Activated CD4-positive, alpha-beta T cell treated with anti-CD3 and anti-CD28 coated beads for 36 hours (primary cell): ENCODE measurements at regions not wholly inside any gene's neighbourhood (a gene's known extent, or its start where the extent isn't known, plus 50 kb on each side); places are given as distances from the start of the nearest gene placed in this dataset.
"Not testable (repeated sequence)": the region's sequence is repeated elsewhere in the genome, so short reads cannot be mapped to it uniquely, and the experiment has no call there.

Experiments
- ATAC-seq: fragments of 200-7000 bp; cut with Tn5 transposase; one replicate; pipeline ENCODE4 v1.10.0; 2021; ENCODE audit warnings: mild to moderate bottlenecking, moderate library complexity
- CTCF ChIA-PET: fragments of 350-600 bp; sonication (Branson Sonifier 250); formaldehyde crosslinking; loops from one replicate; lab custom pipeline; 2021; ENCODE audit warnings: antibody characterized with exemption; lab: Charles Lee
- POLR2A ChIA-PET: fragments of 350-600 bp; sonication (Branson Sonifier 250); formaldehyde crosslinking; loops from one replicate; lab custom pipeline; 2021; ENCODE audit warnings: antibody characterized with exemption, inconsistent platforms; lab: Charles Lee
- DNase-seq: peaks from one replicate; pipeline ENCODE4 v3.0.0-alpha.2; 2020
- H3K27ac Mint-ChIP-seq: one replicate; pipeline ENCODE4 v1.8.0; 2021; ENCODE audit warnings: mixed read lengths
- H3K27me3 Mint-ChIP-seq: one replicate; pipeline ENCODE4 v1.8.0; 2021; ENCODE audit warnings: mixed read lengths
- H3K36me3 Mint-ChIP-seq: one replicate; pipeline ENCODE4 v1.8.0; 2021; ENCODE audit warnings: low read depth, mixed read lengths
- H3K4me1 Mint-ChIP-seq: one replicate; pipeline ENCODE4 v1.8.0; 2021; ENCODE audit warnings: mixed read lengths
- H3K4me3 Mint-ChIP-seq: one replicate; pipeline ENCODE4 v1.8.0; 2021; ENCODE audit warnings: mild to moderate bottlenecking, moderate library complexity, mixed read lengths
- H3K9me3 Mint-ChIP-seq: one replicate; pipeline ENCODE4 v1.8.0; 2021; ENCODE audit warnings: low read depth, mixed read lengths
- intact Hi-C, 2 experiments: fragments of 100-400 bp; cut with DNase I in 1 of 2; cut with micrococcal nuclease in 1 of 2; formaldehyde crosslinking; loops; one replicate each; pipeline versions ENCODE4 v1.14.2 to v1.15.1; 2022 to 2024; cut with DNase I, micrococcal nuclease

DNA sequence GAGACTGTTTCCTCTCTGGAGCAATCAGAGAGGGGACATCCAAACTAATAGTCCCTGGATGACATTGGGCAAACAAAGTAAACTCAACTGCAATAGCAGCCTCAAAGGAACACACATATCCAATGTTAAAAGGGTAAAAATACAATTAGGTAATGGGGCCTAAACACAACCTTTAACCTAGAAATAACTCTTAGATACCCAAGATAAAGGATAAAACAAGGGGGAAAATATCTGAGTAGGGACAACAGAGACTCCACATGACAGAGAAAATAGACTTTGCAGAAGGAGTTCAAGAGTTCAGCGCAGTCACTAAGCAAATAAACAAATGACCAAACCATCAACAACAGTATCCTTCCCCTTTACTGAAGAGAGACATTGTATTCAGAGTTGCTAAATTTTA lies 149.3 kb downstream of the FBXO4 start:
- CTCF ChIA-PET, result no interaction called here
- no peak for ATAC-seq
- Mint-ChIP-seq H3K4me1 (no peaks in the 10 kb centered on the region), H3K27ac (no peak overlapping the region), H3K27me3 (peaks cover 7% of the 10 kb centered on the region), H3K36me3 (no peaks in the 10 kb centered on the region), H3K9me3 (no peaks in the 10 kb centered on the region), H3K4me3 (no peak overlapping the region)
- no peak for DNase-seq
- intact Hi-C loops, result no loop called here
- POLR2A ChIA-PET, result no interaction called here

DNA sequence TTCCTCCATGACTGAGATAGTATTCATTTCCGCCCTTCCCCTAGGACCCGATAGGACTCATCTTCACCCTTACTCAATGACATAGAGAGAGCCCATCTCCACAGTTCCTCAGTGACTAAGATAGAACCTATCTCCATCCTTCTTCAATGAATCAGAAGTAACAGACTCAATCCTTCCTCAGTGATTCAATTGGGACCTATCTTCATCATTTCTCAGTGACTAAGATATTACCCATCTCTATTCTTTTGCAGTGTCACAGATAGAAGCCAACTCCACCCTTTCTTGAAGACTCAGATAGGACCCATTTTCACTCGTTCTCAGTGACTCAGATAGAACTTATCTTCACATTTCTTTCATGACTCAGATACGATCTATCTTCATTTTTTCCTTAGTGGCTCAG lies 164.6 kb downstream of the FBXO4 start:
- Mint-ChIP-seq H3K27me3 (peaks cover 3% of the 10 kb centered on the region), H3K9me3 (peaks cover 4% of the 10 kb centered on the region), H3K4me1 (peaks cover 4% of the 10 kb centered on the region), H3K36me3 (no peaks in the 10 kb centered on the region), H3K27ac (no peak overlapping the region), H3K4me3 (no peak overlapping the region)
- ATAC-seq, result peak; percentile 91
- no peak for DNase-seq
- ChIA-PET CTCF (interaction anchor here (0.6 kb wide), 1 partner anchor 138 kb away, joined by 4 read pairs; no protein-coding TSS in a partner anchor), POLR2A (no interaction called here)
- intact Hi-C loops, result no loop called here

DNA sequence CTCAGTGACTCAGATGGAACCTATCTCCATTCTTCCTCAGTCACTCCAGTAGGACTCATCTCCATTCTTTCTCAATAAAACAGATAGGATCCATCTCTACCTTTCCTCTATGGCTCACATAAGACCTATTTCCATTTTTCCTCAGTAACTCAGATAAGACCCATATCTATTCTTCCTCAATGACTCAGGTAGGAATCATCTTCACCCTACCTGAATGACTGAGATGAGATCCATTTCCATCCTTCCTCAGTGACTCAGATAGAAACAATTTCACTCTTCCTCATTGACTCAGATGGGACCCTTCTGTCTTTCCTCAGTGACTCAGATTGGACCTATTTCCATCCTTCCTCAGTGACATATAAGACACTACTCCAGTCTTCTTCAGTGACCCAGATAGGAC lies 165.1 kb downstream of the FBXO4 start:
- no peak for ATAC-seq
- intact Hi-C loops, result no loop called here

DNA sequence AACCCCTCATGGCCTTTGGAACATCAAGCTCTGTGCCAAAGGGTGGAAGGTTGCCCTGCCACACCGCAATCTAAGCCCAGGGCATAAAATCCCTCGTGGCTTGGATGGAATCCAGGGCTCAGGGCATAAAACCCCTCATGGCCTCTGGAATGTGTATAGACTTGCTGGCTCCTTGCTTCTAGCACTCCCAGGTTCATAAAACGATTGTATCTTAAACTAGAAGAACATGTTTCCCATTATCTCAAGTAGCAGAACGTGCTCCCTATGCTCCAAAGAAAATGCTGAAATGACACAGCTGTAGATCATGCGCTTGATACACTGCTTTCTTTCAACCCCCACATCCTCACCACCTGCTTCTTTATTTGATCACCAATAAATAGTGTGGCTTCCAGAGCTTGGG lies 174.8 kb downstream of the FBXO4 start:
- DNase-seq, H3K4me1 Mint-ChIP-seq, POLR2A ChIA-PET, H3K27ac Mint-ChIP-seq, H3K36me3 Mint-ChIP-seq, ATAC-seq, intact Hi-C loops, H3K27me3 Mint-ChIP-seq, H3K9me3 Mint-ChIP-seq, H3K4me3 Mint-ChIP-seq, CTCF ChIA-PET: not testable (repeated sequence)

More for the DNA sequence above, 165.1 kb downstream of the FBXO4 start:
- Mint-ChIP-seq H3K27me3 (peaks cover 3% of the 10 kb centered on the region), H3K4me1 (peaks cover 4% of the 10 kb centered on the region), H3K27ac (no peak overlapping the region), H3K9me3 (peaks cover 4% of the 10 kb centered on the region), H3K4me3 (no peak overlapping the region), H3K36me3 (no peaks in the 10 kb centered on the region)
- DNase-seq, result no peak
- CTCF ChIA-PET, result no interaction called here
- POLR2A ChIA-PET, result no interaction called here

DNA sequence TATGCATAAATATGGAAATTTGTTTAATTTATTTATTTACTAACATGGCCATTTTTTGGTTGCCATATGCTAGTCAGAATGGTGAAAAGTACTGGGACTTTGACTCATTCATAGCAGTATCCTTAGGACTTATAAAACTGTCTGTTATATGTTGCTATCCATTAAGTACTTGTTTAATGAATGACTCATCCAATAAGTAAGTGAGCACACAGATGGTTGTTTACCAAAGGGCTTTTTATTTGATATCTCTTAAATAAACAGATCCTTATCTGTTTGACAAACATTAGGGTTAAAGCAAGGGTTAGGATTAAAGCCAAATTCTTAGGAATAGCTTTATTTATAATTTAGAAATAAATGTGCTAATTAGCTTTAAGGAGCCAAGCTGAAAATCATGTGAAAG lies 183.4 kb downstream of the FBXO4 start:
- no peaks in the 10 kb centered on the region for H3K4me1 Mint-ChIP-seq
- POLR2A ChIA-PET, result no interaction called here
- ATAC-seq, result no peak
- intact Hi-C loops, result no loop called here
- no peak overlapping the region for H3K27ac Mint-ChIP-seq
- CTCF ChIA-PET, result no interaction called here
- H3K4me3 Mint-ChIP-seq, result no peak overlapping the region
- DNase-seq, result no peak
- H3K27me3 Mint-ChIP-seq, result peaks cover 6% of the 10 kb centered on the region
- H3K9me3 Mint-ChIP-seq, result peaks cover 2% of the 10 kb centered on the region
- H3K36me3 Mint-ChIP-seq, result no peaks in the 10 kb centered on the region

DNA sequence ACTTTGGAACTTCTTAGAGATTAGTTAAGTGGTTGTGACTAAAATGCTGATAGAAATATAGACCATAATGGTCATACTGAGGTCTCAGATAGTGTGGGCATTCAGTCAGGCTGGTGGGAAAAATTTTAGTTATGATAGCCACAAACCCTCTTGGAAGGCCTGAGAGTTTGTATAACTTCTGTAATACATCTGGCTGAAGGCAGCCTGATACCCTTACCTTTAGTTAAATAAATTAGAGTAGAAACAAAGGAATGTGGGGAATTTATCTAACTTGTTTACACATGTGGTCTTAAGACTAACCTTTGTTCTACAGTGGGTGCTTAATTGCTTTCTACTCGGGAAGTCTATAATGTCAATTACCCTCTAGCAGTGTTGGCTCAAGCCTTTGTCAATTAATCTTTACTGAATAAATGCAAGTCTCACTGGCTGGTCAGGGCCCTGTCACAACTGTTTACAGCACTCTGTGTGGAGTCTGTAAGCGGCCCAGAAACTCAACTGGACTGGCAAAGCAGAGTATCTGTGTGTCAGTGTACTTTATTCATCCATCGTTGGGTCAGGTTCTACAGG lies 184.0 kb downstream of the FBXO4 start:
- H3K36me3 Mint-ChIP-seq, result no peaks in the 10 kb centered on the region
- H3K27ac Mint-ChIP-seq, result no peak overlapping the region
- H3K9me3 Mint-ChIP-seq, result peaks cover 2% of the 10 kb centered on the region
- POLR2A ChIA-PET, result no interaction called here
- H3K4me1 Mint-ChIP-seq, result no peaks in the 10 kb centered on the region
- DNase-seq (no peak), ATAC-seq (no peak)
- no peak overlapping the region for H3K4me3 Mint-ChIP-seq
- CTCF ChIA-PET, result no interaction called here
- peaks cover 6% of the 10 kb centered on the region for H3K27me3 Mint-ChIP-seq
- intact Hi-C loops, result no loop called here

DNA sequence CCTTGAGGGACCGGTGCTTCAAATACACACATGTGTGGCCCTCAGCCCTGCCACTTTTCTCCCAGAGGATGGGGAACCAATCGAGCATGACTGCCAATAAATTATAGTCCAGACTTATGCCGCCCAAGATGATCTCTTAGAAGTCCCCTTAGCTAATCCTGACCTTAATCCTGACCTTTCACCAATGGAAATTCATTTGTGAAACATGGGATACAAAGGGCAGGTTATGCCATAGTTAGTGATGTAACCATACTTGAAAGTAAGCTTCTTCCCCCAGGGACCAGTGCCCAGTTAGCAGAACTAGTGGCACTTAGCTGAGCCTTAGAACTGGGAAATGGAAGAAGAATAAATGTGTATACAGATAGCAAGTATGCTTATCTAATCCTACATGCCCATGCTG lies 190.6 kb downstream of the FBXO4 start:
- POLR2A ChIA-PET, DNase-seq, ATAC-seq, H3K9me3 Mint-ChIP-seq, H3K27ac Mint-ChIP-seq, H3K27me3 Mint-ChIP-seq, intact Hi-C loops, CTCF ChIA-PET, H3K4me1 Mint-ChIP-seq, H3K4me3 Mint-ChIP-seq, H3K36me3 Mint-ChIP-seq: not testable (repeated sequence)

DNA sequence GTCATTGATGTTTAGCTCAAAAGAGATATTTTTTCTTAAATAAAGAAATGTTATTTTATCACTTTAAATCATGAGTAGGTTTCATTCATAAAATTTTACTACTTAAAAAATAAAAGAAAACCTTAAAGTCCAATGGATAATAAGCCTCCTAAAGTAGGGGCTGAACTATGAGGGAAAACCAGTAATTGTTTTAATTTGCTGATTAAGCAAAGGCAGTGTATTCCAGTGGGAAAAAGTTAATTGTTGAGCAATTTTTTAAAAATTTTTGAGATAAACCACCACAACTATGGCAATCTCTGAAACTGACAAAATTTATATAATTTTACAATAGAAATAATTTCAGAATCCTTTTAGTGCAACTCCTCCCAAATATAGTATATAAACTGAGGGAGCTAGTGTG lies 195.0 kb downstream of the FBXO4 start:
- no peak overlapping the region for H3K27ac Mint-ChIP-seq
- H3K9me3 Mint-ChIP-seq, result no peaks in the 10 kb centered on the region
- POLR2A ChIA-PET, result no interaction called here
- no peaks in the 10 kb centered on the region for H3K4me1 Mint-ChIP-seq
- no peaks in the 10 kb centered on the region for H3K27me3 Mint-ChIP-seq
- intact Hi-C loops, result no loop called here
- H3K4me3 Mint-ChIP-seq, result no peak overlapping the region
- CTCF ChIA-PET, result interaction anchor here (1.3 kb wide), 1 partner anchor 59 kb away, joined by 3 read pairs; no protein-coding TSS in a partner anchor
- DNase-seq, result no peak
- ATAC-seq, result no peak
- no peaks in the 10 kb centered on the region for H3K36me3 Mint-ChIP-seq

DNA sequence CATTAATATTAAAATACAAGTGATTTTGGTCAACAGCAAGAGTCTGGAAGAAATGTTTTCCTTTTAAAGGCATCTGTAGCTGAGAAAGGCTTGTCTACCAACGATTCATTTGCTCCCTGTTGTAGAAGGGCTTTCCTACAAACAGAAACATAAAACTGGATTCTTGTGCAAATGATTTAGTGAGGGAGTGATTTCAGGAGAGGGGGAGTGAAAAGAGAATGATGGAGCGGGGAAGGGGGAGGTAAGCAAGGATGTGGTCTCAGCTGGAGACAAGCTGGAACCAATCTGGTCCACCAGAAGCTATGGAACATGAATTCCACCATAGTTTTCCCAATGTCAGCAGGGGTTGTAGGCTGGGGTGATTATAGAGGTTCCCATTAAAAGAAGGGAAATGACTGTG lies 196.3 kb downstream of the FBXO4 start:
- no peaks in the 10 kb centered on the region for H3K36me3 Mint-ChIP-seq
- H3K27me3 Mint-ChIP-seq, result peaks cover 2% of the 10 kb centered on the region
- ChIA-PET CTCF (interaction anchor here (1.3 kb wide), 1 partner anchor 61 kb away, joined by 3 read pairs; no protein-coding TSS in a partner anchor), POLR2A (no interaction called here)
- intact Hi-C loops, result no loop called here
- H3K4me3 Mint-ChIP-seq, result no peak overlapping the region
- no peak overlapping the region for H3K27ac Mint-ChIP-seq
- no peak for ATAC-seq
- no peaks in the 10 kb centered on the region for H3K4me1 Mint-ChIP-seq
- H3K9me3 Mint-ChIP-seq, result peaks cover 3% of the 10 kb centered on the region
- DNase-seq, result no peak

DNA sequence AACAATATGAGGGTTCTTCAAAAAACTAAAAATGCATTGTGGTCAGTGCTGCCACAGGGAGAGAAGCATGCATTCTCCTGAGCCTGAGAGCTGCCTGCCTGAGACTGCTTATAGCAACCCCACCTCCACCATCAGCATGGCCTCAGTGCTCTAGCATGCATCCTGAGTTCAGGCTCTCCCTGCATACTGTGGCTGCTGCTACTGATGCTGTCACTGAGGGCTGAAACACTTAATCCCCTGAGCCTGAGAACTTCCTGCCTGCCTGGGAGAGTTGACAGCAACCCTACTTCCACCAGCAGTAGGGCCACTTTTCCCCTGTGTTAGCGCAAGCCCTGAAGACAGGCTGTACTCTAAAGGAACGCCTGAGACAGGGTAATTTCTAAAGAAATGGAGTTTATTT lies 206.0 kb downstream of the FBXO4 start:
- ChIA-PET POLR2A (no interaction called here), CTCF (no interaction called here)
- intact Hi-C loops, result no loop called here
- Mint-ChIP-seq H3K4me3 (no peak overlapping the region), H3K9me3 (peaks cover 4% of the 10 kb centered on the region), H3K27ac (no peak overlapping the region), H3K36me3 (no peaks in the 10 kb centered on the region), H3K27me3 (peaks cover 5% of the 10 kb centered on the region), H3K4me1 (no peaks in the 10 kb centered on the region)
- no peak for ATAC-seq
- DNase-seq, result no peak

DNA sequence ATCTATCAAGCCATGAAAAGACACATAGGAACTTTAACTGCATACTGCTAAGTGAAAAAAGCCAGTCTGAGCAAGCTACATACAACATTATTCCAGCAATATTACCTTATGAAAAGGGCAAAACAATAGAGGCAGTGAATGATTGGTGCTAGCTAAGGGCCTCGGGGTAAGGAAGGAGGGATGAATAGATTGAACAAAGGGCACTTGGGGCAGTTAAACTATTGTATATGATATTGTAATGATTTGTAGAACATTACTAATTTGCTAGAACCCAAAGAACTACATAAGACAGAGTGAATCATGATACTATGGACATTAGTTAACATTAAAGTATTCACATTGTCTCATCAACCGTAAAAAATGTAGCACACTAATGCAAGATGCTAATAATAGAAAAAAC lies 218.3 kb downstream of the FBXO4 start:
- Mint-ChIP-seq H3K27ac (no peak overlapping the region), H3K27me3 (no peaks in the 10 kb centered on the region), H3K9me3 (peaks cover 6% of the 10 kb centered on the region), H3K4me1 (no peaks in the 10 kb centered on the region), H3K4me3 (no peak overlapping the region), H3K36me3 (no peaks in the 10 kb centered on the region)
- CTCF ChIA-PET, result no interaction called here
- ATAC-seq (no peak), DNase-seq (no peak)
- POLR2A ChIA-PET, result no interaction called here
- intact Hi-C loops, result no loop called here

DNA sequence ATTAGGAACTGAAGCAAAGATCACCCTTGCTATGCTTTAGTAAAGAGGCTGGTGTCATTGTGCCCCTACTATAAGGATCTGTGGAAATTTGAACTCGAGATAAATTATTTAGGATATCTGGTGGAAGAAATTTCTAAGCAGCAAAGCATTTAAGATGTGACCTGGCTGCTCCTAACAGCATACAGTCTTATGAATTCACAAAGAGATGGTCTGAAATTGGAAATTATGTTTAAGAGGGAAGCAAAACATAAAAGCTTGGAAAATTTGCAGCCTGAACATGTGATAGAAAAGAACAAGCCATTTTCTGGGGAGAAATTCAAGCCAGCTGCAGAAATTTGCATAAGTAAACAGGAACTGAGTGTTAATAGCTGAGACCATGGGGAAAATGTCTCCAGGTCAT lies 223.7 kb downstream of the FBXO4 start:
- Mint-ChIP-seq H3K9me3 (peaks cover 29% of the 10 kb centered on the region), H3K27ac (no peak overlapping the region), H3K4me3 (no peak overlapping the region), H3K27me3 (no peaks in the 10 kb centered on the region), H3K4me1 (no peaks in the 10 kb centered on the region), H3K36me3 (no peaks in the 10 kb centered on the region)
- DNase-seq, result no peak
- ChIA-PET POLR2A (no interaction called here), CTCF (no interaction called here)
- no peak for ATAC-seq
- intact Hi-C loops, result no loop called here

DNA sequence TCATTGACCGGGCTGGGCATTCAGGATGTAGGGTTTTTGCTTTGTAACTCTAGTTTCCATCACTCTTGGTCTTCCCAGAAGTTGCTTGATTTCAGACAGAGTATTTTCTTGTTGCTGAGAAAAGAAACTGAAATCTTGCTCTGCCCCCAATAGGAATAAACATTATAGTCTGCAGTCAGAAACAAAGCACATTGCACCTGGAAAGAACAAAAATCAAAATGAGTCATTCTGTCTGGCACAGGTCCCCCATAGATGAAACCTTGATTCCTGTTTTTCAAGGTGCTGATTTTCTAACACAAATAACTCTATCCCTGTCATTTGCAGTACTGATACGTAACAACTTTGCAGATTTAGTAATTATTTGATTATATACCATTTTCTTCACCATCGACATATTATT lies 232.1 kb downstream of the FBXO4 start:
- ChIA-PET POLR2A (no interaction called here), CTCF (no interaction called here)

More for the DNA sequence above, 232.1 kb downstream of the FBXO4 start:
- H3K9me3 Mint-ChIP-seq, result no peaks in the 10 kb centered on the region
- H3K27me3 Mint-ChIP-seq, result no peaks in the 10 kb centered on the region
- ATAC-seq (no peak), DNase-seq (no peak)
- H3K4me1 Mint-ChIP-seq, result no peaks in the 10 kb centered on the region
- no peak overlapping the region for H3K4me3 Mint-ChIP-seq
- intact Hi-C loops, result no loop called here
- no peaks in the 10 kb centered on the region for H3K36me3 Mint-ChIP-seq
- H3K27ac Mint-ChIP-seq, result no peak overlapping the region
